ENCODE measurements at regions not wholly inside any gene's neighbourhood (a gene's known extent, or its start where the extent isn't known, plus 50 kb on each side); places are given as distances from the start of the nearest gene placed in this dataset.

- Mint-ChIP-seq H3K27ac (ENCODE audit: unreplicated experiment) (no peak overlapping the region), H3K4me1 (ENCODE audit: unreplicated experiment) (peaks cover 13% of the 10 kb centered on the region), H3K36me3 (ENCODE audit: low read depth, unreplicated experiment) (no peaks in the 10 kb centered on the region), H3K4me3 (ENCODE audit: unreplicated experiment) (no peak overlapping the region), H3K27me3 (ENCODE audit: unreplicated experiment) (peaks cover 2% of the 10 kb centered on the region), H3K9me3 (ENCODE audit: unreplicated experiment) (no peaks in the 10 kb centered on the region)
- no peak for DNase-seq (ENCODE audit: low spot score)
- TF ChIP-seq CTCF (IDR thresholded peaks at IDR 0.05; ENCODE audit: unreplicated experiment) = no peak
These were observed 58.9 kb upstream of the DKK2 start for GRCh38 chr4:107094976-107095375.

- DNase-seq (ENCODE audit: low spot score) = no peak
- Mint-ChIP-seq H3K27ac (ENCODE audit: unreplicated experiment) (no peak overlapping the region), H3K4me1 (ENCODE audit: unreplicated experiment) (peaks cover 19% of the 10 kb centered on the region), H3K4me3 (ENCODE audit: unreplicated experiment) (no peak overlapping the region), H3K27me3 (ENCODE audit: unreplicated experiment) (peaks cover 2% of the 10 kb centered on the region), H3K9me3 (ENCODE audit: unreplicated experiment) (no peaks in the 10 kb centered on the region), H3K36me3 (ENCODE audit: low read depth, unreplicated experiment) (no peaks in the 10 kb centered on the region)
- no peak for TF ChIP-seq CTCF (IDR thresholded peaks at IDR 0.05; ENCODE audit: unreplicated experiment)
These were observed 58.2 kb upstream of the DKK2 start for GRCh38 chr4:107094332-107094731.

Data from endothelial cell (in vitro differentiated cells).